ENCODE measurements at regions not wholly inside any gene's neighbourhood (a gene's known extent, or its start where the extent isn't known, plus 50 kb on each side); places are given as distances from the start of the nearest gene placed in this dataset.

- in situ Hi-C loops (cut with MboI; ENCODE audit: low sequenced_read_pairs) (no loop called here), intact Hi-C loops (cut with micrococcal nuclease) (no loop called here), dilution Hi-C loops (cut with HindIII; ENCODE audit: low sequenced_read_pairs, unreplicated experiment) (no loop called here)
- no peak overlapping the region for H2AK5ac ChIP-seq (ENCODE audit: low read depth, low read length)
- H3K9ac ChIP-seq (ENCODE audit: low read depth, low read length), result no peak overlapping the region
- H3K27ac ChIP-seq (ENCODE audit: insufficient read depth, low read length), result no peak overlapping the region
- no peak for TF ChIP-seq NFE2L2 (IDR thresholded peaks at IDR 0.05; ENCODE audit: low read depth, low read length)
- no peak overlapping the region for H2AFZ ChIP-seq (replicated peaks; ENCODE audit: low read length, poor library complexity)
- ChIA-PET POLR2A (ENCODE audit: unreplicated experiment) (no interaction called here), CTCF (no interaction called here)
- H2BK5ac ChIP-seq (ENCODE audit: low read depth, low read length, poor library complexity, severe bottlenecking), result peak overlapping the region; percentile 27
- no peak overlapping the region for H4K8ac ChIP-seq (ENCODE audit: low read depth in 2 of 2, low read length in 2 of 2)
- H3K14ac ChIP-seq (replicated peaks; ENCODE audit: low read depth, low read length), result no peak overlapping the region
- no peak overlapping the region for H3K4me3 ChIP-seq (ENCODE audit: insufficient read depth, low read depth, low read length)
- H3K23ac ChIP-seq (ENCODE audit: low read depth, low read length), result no peak overlapping the region
- peaks cover 6% of the 10 kb centered on the region for H3K4me1 ChIP-seq (ENCODE audit: control insufficient read depth, insufficient read depth, low read length)
- H3K4me2 ChIP-seq (ENCODE audit: low read depth, low read length), result no peak overlapping the region
- H3K9me3 ChIP-seq (ENCODE audit: control insufficient read depth, insufficient read depth, low read length), result no peaks in the 10 kb centered on the region
- no peaks in the 10 kb centered on the region for H3K36me3 ChIP-seq (ENCODE audit: control insufficient read depth, insufficient read depth, low read length)
- H3K4ac ChIP-seq (ENCODE audit: low read depth, low read length), result no peak overlapping the region
- no peak overlapping the region for H2AK9ac ChIP-seq (replicated peaks; ENCODE audit: low read depth, low read length, poor library complexity)
- H3K18ac ChIP-seq (ENCODE audit: low read depth, low read length), result no peak overlapping the region
- no peak overlapping the region for H2BK20ac ChIP-seq (ENCODE audit: low read depth, low read length)
- no peak overlapping the region for H2BK15ac ChIP-seq (ENCODE audit: low read depth, low read length)
- no peaks in the 10 kb centered on the region for H3K9me1 ChIP-seq (ENCODE audit: insufficient read depth, low read length)
- no TSS peak for BruUV-seq (replicated peaks)
- DNase-seq, result peak; percentile 51
- H4K20me1 ChIP-seq (ENCODE audit: insufficient read depth, low read length), result no peaks in the 10 kb centered on the region
- H4K5ac ChIP-seq (ENCODE audit: low read depth, low read length), result no peak overlapping the region
- peak; percentile 58 for ATAC-seq (ENCODE audit: low read depth)
- H3K56ac ChIP-seq (ENCODE audit: extremely low read depth, insufficient read depth, low read length), result no peak overlapping the region
- no peaks in the 10 kb centered on the region for H3K79me1 ChIP-seq (ENCODE audit: low read depth in 1 of 2, low read length in 2 of 2)
- no peak overlapping the region for H4K91ac ChIP-seq (ENCODE audit: insufficient read depth, low read depth, low read length)
- no peaks in the 10 kb centered on the region for H3K27me3 ChIP-seq (ENCODE audit: control insufficient read depth, insufficient read depth, low read length)
- no peak overlapping the region for H2BK120ac ChIP-seq (ENCODE audit: low read depth, low read length)
Observed at GRCh38 chr10:33055625-33056024, 97.6 kb upstream of the ITGB1 start.
